GM19372 (cell line): ENCODE measurements at regions not wholly inside any gene's neighbourhood (a gene's known extent, or its start where the extent isn't known, plus 50 kb on each side); places are given as distances from the start of the nearest gene placed in this dataset.
"Not testable (repeated sequence)": the region's sequence is repeated elsewhere in the genome, so short reads cannot be mapped to it uniquely, and the experiment has no call there.

Experiments
- ATAC-seq: cut with Tn5 transposase; IDR thresholded peaks from one replicate; pipeline ENCODE4 v1.9.1; 2021; ENCODE audit warnings: mild to moderate bottlenecking, low read depth, moderate library complexity; ENCODE audit not compliant: unreplicated experiment

DNA sequence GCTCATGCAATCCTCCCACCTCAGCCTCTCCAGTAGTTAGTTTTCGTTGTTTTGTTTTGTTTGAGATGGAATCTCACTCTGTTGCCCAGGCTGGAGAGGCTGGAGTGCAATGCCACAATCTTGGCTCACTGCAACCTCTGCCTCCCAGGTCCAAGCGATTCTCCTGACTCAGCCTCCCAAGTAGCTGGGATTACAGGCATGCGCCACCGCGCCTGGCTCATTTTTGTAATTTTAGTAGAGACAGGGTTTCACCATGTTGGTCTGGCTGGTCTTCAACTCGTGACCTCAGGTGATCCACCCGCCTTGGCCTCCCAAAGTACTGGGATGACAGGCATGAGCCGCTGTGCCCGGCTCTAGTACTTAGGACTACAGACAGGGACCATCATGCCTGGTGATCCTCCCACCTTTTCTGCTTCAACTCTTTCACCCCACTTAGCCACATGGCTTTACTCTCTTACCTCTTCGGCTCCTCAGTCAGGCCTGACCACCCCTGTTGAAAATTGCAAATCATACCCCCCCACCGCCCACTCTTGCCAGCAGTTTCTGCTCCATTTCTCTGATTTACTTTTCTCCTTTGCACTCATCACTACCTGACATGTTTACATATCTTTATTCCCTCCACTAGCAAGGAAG is 157.1 kb upstream of the GRK3 start:
- ATAC-seq = no peak

DNA sequence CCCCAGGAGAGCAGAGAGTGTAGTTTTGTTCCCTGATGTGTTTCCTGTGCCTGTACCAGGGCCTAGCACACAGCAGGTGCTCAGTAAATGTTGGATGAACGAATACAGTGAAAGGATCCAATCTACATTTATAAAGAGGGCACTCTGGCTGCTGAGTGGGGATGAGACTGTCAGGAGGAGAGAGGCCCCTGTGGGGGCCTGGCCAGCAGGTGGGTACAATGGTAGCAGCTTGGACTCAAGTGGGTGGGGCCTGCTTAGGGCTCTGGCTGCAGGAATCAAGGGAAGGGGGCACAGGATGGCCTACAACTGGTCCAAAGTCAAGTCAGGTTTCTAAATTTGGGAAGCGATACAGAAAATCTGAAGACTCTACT is 156.6 kb upstream of the GRK3 start:
- no peak for ATAC-seq

DNA sequence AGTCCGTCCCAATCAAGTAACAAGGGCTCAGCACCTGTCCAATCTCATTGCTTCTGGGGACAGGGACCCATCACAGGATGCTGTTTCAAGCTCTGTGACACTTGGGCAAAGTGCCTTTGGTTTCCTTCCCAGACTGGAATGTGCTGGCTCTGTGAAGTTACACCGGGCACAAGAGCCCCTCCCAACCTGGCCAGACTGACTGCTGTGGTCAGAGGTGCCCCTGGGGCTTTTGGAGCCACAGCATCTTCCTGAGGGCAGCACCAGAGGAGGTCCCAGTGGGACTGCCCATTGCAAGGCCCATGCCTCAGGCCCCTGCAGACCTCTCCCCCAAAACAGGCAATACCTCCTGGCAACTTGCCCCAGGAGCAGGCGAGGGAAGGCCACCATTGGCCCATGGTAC is 155.2 kb upstream of the GRK3 start:
- no peak for ATAC-seq

DNA sequence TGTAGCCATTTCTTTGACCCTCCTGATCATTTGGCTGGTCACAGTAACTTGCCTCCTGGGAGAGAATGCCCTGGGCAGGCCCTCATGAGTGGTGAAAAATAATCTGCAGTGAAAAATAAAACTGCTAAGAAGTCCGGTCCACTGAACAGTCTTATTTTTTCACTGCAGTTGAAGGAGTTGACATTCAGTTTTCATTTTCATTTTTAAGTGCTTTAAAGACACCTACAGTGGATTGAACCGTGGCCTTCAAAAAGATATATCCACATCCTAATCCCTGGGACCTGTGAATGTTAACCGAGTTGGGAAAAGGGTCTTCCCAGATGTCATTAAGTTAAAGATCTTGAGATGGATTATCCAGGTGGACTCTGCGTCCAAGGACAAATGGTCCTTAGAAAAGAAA is 153.6 kb upstream of the GRK3 start:
- no peak for ATAC-seq

DNA sequence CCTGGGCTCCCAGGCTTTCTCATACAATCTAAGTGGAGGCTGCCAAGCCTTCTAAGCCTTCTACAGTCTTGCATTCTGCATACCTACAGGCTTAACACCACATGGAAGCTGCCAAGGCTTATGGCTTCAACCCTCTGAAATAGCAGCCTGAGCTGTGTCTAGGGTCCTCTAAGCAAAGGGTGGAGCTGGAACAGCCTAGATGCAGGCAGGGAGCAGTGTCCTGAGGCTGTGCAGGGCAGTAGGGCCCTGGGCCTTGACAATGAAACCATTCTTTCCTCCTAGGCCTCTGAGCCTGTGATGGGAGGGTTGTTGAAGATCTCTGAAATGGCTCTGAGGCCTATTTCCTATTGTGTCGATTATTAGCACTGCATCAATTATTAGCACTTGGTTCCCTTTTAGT is 150.9 kb upstream of the GRK3 start:
- ATAC-seq = no peak

DNA sequence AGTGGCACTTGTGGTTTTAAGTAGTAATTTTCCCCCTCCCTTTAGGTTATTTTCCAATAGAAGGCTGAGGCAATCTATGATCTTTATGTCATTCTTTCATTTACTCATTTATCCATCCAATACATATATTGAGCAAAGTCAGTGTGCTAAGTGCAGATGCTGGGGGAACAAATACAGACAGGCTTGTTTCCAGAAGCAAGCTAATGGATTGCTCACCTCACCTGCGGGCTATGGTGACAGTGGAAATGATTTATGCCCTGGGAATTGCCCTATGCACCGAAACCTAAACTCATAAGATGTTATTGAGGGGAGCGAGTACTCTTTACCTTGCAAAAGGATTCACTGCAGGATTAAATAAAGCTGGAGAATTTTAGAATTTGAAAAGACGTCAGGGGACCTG is 148.7 kb upstream of the GRK3 start:
- ATAC-seq = not testable (repeated sequence)

DNA sequence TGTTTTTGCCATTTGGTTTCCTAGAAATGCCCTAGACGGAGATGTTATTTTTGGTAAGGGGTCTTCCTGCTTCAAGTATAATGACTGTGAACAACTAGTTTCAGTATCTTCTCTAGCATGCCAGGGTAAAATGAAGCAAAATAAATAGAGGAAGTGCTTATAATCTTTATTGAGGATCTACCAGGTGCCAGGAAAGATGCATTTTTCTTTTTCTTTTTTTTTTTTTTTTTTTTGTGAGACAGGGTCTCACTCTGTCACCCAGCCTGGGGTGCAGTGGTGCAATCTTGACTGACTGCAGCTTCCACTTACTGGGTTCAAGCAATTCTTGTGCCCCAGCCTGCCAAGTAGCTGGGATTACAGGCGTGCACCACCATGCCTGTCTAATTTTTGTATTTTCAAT is 146.6 kb upstream of the GRK3 start:
- ATAC-seq = not testable (repeated sequence)

DNA sequence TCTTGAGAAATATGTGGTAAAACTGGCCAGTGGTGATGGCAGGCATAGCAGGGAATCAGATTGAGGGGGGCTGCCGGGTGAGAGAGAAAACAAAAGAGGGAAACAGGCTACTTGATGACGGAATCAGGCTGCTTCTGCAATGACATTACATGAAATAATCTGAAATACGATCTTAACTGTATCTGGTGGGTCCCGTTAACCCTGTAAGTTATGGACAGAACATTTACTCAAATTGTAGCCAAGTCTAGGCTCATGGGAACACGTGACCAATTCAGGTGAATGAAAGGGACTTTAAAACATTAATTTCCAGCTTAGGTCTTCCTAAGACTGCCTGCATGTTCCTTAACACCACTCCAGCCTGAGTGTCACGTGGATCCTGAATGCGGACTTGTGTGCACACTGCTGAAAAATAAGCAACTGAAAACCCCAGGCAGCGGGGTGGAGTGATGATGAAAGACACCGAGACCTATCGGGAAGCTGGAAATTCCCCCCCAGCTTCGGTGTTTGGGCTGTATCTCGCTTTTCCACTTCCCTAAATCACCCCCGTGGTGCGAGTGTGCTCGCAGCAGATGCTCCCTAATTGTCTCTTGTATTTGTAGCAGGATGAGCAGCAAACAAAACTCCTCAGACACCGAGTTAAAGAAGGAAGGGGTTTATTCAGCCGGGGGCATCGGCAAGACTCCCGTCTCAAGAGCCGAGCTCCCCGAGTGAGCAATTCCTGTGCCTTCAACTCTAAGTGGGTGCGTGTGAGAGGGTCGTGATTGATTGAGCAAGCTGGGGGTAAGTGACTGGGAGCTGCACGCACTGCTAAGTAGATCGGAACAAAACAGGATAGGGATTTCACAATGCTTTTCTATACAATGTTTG is 145.0 kb upstream of the GRK3 start:
- ATAC-seq = no peak

DNA sequence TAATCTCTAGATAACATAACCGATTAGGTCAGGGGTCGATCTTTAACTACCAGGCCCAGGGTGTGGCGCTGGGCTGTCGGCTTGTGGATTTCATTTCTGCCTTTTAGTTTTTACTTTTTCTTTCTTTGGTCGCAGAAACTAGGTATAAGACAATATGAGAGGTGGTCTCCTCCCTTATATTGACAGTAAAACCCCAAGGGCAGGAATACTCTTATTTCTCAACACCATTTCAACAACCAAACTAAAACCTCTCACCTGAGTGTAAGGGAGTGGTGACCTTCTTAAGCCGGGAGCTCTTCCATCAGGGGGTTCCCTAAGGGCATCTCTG is 144.4 kb upstream of the GRK3 start:
- not testable (repeated sequence) for ATAC-seq

DNA sequence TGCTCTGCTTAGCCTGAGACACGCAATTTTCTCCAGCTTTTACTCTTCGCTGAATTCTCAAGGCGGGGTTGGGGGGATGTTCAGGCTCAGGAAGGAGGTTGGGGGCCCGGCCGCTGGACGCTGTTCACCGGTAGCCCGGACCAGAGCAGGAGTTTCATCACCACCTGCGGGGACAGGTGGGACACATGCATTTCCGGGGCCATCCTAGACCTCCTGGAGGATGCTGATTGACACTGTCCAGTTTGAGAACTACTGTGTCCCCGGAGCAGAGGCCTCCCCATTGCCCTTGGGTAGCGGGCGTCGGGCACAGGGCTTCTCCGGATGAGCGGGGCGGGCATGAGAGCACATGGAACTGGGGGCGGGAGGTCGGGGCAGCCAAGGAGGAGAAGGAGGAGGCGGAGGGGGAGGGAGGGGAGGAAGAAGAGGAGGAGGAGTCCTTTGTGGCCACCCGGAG is 144.0 kb upstream of the GRK3 start:
- ATAC-seq = no peak

DNA sequence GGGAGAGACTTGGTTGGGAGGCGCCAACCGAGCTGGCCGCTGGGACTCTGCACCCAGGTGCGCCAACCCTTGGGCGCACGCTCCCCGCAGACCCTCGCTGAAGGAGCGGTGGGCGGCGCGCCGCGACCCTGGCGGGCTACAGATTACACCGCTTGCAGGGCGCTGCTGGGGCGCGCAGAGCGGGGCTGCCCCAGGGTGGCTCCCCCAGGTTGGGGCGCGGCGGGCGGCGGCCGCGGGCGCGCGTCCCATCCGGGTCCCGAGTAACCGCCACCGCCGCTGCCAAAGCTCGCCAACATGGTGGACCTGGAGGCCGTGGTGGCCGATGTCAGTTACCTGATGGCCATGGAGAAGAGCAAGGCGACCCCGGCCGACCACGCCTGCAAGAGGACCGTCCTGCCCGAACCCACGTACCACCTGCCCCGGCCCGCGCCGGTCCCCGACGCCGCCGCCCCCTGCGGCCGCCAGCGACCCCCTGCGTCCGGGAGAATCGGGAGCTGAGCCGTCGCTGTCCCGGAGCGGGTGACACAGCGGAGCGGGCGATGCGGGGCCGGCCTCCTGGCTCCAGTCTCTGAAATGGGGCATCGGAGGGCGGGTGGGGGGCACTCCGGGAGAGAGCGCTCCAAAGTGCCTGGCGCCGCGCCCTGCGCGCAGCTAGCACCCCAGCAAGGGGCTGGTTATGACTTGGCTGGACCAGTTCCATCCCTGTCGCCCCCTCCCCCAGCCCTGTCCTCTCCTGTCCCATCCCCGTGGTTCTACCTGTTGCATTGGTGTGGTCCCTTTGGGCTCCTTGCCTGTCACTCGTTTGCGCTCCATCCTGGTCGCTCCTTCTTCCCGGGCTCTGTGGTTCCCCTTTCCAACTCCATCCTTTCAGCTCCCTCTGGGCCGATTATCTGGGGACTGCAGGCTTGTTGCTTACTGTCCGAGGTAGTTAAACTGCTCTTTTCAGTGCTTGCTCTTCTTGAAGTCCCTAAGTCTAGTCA is 143.3 kb upstream of the GRK3 start:
- ATAC-seq = no peak

DNA sequence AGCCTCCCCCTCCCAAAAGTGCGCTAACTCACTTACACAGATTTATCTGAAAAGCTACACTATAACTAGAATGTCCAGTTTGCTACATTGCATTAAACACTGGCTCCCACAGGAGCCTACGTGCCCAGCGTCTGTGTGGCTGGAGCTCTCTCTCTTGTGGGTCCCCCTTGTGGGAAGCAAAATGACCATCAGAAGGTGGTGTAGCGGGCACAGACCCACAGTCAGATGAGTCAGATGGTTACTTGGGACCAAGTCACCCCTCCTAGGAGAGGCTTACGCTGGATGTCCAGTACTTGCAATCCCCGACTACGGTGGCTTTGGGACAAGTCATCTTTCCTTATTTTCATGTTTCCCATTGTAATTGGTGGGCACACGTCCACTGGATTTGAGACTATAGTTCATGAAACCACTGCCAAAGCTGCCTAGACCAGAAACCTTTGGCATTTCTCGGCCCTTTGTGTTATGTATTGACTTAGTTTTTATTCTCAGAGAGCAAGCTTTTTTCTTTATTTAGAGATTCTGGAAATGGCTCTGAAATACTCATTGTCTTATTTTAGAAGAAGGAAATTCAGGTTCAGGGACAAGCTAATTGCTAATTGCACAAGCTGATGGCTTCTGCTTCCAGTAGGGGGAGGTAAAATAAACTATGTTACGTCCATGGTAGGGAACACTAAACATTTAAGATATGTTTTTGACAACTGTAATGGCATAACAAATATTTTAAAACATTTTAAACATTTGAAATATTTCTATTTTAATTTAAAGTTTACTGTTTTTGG is 137.8 kb upstream of the GRK3 start:
- not testable (repeated sequence) for ATAC-seq

DNA sequence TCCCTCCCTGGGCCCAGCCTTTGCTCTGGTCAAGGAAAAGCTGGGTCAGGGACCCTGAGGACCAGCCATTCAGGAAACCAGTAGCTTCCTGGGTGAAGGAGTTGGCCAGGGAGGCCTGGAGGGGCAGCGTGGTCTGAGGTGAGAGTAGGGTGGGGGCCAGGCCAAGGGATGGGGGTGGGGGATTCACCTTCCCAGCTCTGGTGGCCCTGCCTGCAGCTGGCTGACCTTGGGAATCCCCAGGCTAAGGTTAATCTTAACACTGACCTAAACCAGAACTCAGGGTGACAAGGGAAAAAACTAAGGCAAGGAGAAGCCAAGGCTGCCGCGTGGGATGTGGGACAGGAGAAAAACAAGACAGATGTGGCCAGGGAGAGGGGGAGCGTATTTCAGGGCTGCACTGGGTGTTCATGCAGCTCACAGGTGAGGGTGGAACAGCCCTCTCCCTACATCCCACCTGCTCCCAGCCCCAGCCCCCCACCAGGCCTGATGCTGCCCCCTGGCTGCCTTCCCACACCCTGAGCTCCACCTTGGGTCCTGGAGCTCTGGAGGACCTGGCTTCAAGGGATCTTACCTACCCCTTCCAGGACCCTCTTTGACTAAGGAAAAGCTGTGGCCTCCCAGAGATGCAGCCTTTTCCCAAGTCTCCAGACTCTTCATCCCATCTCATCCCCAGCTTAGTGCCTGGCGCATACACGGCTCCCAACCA is 132.7 kb upstream of the GRK3 start:
- not testable (repeated sequence) for ATAC-seq

DNA sequence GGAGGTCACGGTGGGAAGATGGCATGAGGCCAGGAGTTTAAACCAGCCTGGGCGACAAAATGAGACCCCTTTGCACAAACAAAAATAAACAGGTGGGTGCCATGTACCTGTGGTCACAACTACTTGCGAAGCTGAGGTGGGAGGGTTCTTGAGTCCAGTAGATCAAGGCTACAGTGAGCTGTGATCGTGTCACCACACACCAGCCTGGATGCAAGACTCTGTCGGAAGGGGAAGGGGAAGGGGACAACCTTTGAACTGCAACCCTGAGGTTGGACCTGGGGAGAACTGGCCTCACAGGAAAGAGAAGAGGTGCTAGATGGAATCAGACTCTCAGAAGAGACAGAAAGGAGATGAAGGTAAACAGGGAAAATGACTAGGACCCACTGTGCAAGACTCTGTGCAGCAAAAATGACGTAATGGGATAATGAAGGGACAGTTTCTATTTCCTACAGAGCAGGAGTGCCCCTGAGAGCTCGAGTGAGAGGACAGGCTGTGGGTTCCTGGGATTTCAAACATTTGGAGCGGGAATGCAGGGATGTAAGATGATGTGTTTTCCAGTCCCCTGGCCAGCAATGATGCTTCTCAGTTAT is 131.0 kb upstream of the GRK3 start:
- ATAC-seq = not testable (repeated sequence)

DNA sequence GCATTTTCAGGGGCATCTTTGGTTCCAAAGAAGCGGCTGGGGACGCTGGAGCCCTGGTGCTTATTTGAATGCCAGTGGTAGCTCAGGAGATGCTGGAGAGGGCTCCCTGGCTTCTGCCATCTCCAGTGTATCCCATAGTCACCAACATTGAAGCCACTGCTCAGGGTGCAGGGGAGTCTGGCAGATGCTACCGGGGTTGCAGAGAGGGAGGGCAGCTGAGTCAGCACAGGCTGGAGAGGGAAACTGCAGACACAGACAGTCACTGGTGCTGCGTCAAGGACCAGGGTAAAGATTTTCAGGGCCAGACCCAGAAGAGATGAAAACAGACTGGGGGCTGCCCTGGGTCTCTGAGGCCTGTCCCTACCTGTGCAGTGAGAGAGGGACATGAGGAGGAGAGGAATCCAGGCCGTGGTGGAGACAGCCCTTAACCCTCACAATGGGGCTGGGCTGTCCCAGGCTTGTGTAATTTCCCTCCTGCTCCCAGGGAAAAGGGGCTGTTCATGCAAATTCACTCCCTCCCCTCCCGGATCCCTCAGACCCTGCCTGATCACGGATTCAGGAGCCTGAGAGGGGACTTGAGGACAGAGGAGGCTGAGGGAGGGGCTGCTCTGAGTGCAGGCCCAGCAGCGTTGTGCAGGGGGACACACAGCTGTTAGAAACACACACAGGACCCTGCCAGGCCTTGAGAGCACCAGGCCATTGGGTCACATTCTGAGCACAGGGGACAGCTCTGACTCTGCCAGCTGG is 126.9 kb upstream of the GRK3 start:
- ATAC-seq = no peak

DNA sequence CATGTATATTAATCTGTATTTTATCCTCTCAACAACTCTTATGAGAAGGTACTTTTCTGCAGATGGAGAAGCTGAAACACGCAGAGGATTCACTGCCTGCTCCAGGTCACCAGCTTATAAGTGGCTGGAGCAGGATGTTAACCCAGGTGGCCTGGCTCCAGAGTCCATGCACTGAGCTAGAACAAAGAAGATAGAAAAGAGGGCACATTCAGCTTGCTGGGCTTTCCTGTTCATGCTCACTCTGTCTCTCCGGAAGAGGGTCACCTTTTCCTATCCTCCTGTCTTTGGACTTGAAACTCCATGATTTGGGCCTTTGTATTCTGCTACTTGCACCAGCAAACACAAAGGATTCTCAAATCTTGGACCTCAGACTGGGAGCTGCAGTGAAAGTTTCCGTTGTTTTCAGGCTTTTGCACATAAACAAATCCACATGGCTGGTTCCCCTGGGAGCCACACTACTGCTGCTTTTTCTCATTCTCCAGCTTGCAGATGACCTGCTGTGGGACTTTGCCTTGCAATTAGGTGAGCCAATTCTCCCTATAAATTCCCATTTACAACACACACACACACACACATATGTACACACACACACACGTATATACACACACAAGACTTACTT is 117.3 kb upstream of the GRK3 start:
- ATAC-seq = no peak

DNA sequence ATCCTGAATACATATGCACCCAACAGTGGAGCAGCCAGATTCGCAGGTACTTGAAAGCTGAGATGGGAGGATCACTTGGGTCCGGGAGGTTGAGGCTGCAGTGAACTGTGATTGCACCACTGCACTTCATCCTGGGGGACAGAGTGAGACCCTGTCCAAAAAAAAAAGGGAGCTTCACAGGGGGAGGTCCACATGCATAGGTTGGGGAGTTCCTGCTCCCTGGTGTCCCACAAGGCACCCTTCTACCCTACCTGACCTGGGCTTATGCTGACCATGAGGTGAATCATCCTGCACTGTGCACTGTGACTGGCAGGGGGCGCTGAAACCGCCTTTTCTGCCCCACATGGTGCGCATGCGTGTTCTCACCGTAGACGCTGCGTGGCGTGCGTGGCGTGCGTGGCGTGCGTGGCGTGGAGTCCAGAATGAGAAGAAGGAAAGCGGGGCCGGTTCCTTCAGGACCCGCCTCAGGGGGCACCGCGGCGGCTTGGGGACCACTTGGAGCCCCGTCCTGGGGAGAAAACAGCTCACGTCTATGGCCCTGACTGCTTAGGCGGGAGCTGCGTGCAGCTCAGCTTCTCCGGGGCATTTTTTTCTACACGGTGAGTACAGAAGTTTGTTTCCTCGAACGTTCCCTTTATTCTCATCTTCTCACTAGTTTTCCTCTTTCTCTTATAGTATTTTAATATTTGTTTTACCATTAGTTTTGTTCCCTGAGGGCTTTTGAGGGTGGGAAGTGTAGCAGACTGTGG is 116.6 kb upstream of the GRK3 start:
- ATAC-seq = peak; percentile 93
